NCI-H2107 (cell line): ENCODE measurements at regions not wholly inside any gene's neighbourhood (a gene's known extent, or its start where the extent isn't known, plus 50 kb on each side); places are given as distances from the start of the nearest gene placed in this dataset.
"Not testable (repeated sequence)": the region's sequence is repeated elsewhere in the genome, so short reads cannot be mapped to it uniquely, and the experiment has no call there.

Source experiments
- DNase-seq: peaks from one replicate; lab custom pipeline; 2025; lab: John Stamatoyannopoulos, UW

DNA sequence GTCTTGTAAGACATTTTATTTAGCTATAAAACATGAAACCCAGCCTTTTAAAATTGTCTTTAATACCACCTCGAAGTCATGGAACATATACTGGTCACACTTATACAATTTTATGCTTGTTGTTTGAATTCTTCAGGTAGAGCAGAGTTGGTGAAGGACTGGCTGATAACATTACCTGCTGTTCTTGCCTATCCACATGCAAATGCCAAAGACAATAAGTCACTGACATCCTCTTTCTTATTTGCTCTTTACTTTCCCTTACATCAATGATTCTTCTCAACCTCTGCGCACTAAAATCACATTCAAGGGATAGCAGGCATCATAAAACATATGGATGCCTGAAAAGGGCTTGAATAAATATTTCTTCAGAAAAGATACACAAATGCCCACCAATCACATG, 392.5 kb upstream of the ATP11B start:
- no peak for DNase-seq

DNA sequence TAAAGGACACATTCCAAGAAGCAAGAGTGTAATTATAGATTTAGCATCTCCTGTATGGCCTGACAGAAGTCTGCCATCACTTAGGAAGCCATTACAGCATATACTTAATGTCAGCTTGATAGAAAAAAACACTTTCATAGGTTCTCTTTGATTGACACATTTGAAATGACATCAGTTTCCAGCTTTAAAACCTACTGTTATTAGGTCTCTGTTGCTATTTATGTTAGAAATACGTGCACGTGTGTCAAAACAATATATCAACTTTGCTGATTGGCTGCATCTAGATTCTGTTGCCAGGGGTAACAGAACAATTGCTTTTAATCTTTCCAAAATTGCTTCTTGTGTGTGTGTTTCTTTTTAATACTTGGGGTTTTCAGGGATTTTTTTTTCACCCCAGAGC, 389.3 kb upstream of the ATP11B start:
- DNase-seq: no peak

- no peak for DNase-seq
Measured at GRCh38 chr3:182405759-182406158, 387.5 kb upstream of the ATP11B start.

DNA sequence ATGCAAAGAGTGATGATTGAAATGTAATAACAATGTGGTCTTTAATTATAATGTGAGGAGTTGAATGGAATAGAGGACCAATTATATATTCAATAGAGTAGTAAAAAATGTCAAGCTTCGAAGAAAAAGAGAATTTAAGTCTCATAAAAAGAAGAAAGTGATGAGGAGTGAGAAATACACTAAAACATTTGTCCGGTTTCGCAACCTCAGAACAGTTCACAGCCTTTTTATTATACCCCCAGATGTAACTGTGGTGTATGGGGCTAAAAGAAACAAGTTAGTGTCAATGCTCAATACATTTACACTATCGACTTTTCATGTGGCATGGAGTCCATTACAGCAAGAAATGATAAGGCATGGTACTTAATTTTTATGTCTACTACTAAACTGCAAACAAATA, 386.5 kb upstream of the ATP11B start:
- DNase-seq: no peak

DNA sequence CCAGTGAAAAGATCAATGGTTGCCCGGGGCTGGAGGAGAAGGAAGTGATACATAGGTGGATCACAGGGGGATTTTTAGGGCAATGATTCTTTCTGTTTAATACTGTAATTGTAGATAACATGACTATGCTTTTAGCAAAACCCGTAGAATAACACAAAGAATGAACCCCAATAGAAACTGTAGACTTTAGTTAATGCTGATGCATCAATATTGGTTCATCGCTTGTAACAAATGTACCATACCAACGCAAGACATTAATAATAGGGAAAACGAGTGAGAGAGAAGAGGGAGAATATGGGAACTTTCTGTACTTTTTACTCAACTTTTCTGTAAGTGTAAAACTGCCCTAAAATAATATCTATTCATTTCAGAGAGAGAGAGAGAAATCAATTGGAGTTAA, 383.3 kb upstream of the ATP11B start:
- DNase-seq: no peak

- DNase-seq: no peak
Measured at GRCh38 chr3:182412066-182412465, 381.2 kb upstream of the ATP11B start.

- DNase-seq: no peak
Measured at GRCh38 chr3:182413061-182413460, 380.2 kb upstream of the ATP11B start.

DNA sequence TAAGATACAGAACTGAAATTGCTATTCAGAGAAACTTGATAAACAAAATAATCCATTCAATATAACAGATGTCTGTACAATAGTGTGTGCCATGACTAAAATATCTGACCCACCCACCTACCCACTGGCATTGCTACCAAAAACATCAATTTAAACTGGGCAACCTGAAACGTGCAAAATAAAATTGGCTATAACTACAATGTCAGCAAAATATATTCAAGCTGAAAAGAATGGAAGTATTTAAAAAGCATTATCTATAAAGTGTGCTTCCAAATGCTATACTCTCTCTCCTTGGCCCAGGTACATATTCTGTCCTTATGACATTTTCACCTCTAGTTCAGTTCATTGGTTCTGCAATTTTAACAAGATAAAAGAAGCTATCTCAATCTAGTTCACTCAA, 379.6 kb upstream of the ATP11B start:
- no peak for DNase-seq

DNA sequence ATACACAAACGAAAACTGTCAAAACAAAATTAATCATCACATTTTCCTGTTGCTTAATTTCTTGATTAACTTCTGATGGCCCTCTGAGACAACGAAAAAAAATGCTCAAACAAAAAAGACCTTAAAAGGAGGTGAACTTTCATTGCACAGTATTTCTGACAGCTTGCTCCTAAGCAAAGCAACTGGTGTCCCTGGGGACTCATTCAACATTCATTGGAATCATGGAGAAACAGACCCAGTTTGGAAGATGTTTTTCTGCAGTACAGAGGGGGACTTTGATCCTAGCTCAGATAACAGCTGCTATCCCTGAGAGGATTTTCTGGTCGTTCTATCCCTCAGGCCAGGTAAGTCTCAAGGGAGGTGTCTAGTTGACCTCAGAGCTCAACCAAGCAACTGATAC, 378.7 kb upstream of the ATP11B start:
- DNase-seq: no peak

- no peak for DNase-seq
Measured at GRCh38 chr3:182420741-182421140, 372.6 kb upstream of the ATP11B start.

- no peak for DNase-seq
Measured at GRCh38 chr3:182424006-182424405, 369.3 kb upstream of the ATP11B start.

- not testable (repeated sequence) for DNase-seq
Measured at GRCh38 chr3:182425926-182426718, 367.2 kb upstream of the ATP11B start.

DNA sequence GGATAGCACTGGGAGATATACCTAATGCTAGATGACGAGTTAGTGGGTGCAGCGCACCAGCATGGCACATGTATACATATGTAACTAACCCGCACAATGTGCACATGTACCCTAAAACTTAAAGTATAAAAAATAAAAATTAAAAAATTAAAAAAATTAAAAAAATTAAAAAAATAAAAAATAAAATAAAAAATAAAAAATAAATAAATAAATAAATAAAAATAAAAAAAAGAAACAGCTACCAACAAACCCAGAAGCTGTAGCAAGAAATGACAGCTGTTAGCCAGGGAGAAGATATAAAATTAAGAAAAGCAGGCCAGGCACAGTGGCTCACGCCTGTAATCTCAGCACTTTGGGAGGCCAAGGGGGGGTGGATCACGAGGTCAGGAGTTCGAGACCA, 361.3 kb upstream of the ATP11B start:
- DNase-seq: not testable (repeated sequence)

DNA sequence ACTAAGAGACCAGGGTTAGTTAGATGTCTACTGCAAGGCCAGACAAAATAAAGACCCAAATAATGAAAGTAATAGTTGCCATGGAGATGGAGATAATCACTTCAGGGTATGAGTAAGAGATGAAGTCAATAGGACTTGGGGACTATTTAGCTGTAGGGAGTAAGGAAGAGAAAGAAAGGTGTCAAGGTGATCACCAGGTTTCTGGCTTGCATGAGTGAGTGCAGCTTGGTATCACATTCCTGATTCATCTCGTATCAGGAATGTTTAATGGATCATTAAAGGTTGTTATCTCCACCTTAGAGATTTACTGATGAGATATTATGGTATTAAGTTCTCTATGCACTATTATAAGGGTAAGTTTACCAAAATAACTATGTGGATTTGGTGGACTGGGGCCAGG, 357.4 kb upstream of the ATP11B start:
- no peak for DNase-seq

- DNase-seq: no peak
Measured at GRCh38 chr3:182436547-182436946, 356.8 kb upstream of the ATP11B start.

DNA sequence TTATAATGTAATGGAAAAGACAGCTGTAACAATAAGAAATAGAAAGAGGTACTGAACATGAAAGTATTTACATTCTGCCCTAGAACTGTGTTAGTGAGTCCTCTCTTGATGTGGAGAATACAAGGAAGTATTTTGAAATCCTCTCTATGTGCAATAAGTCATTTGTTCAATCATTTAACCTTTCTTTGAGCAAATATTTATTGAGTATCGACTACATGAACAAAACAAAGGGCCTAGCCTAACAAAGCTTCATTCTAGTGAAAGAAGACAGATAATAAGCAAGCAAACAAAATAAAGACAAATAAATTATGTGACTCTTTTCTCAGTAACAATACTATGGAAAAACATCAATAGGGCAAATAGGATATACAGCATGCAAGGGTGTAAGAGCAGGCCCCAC, 354.9 kb upstream of the ATP11B start:
- DNase-seq: no peak

DNA sequence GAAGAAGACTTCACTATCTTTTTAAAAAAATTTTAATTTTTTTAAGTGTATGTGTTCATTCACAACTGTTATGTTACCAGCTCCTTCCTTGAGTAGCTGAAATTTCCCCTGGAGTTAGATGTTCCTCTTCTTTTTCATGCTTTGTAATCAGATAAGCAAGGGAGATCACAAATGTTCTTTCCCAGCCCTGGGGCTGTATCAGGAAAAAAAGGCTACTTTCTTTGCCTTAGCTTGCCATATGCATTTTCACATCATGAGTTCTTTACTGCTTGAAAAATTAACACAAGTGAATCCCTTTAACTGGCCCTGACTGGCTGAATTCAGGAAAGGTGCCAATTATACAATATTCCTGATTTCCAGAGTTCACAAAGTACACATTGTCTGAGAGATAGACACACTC, 353.2 kb upstream of the ATP11B start:
- no peak for DNase-seq

- DNase-seq: no peak
Measured at GRCh38 chr3:182445576-182445975, 347.7 kb upstream of the ATP11B start.

- DNase-seq: no peak
Measured at GRCh38 chr3:182450942-182451787, 342.1 kb upstream of the ATP11B start.

DNA sequence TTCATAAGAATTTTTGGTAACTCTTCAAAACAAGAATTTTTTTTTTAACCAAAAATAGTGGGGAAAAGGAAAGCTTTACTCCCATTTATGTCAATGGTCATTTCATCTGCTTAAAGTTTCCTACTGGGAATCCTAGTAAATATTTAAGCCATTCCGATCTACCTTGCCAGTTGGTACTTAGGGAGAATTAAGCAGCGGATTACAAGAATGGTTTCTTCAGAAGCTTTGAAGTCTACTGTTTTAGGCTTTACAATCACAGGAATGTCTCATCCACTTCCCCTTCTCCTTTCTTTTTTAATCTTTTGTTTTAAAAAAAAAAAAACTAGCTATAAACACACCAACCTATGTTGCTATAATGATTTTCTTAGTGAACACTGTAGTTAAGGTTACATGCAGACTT, 341.4 kb upstream of the ATP11B start:
- no peak for DNase-seq

DNA sequence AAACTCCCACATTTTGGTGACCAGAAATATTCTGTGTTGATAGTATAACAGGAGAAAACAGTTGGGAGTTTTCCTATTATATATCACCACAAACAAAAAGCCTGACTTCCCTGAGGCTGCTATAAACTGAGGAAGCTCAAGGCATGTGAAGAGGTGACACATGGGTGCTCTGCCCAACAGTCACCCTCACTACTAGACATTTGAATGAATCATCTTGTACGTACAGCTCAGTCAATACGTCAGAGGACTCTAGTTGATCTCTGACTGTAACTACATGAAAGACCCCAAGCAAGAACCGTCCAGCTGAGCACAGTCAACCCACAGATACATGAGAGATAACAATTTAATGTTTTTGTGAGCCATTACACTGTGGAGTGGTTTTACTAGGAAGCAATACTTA, 338.3 kb upstream of the ATP11B start:
- DNase-seq: no peak

DNA sequence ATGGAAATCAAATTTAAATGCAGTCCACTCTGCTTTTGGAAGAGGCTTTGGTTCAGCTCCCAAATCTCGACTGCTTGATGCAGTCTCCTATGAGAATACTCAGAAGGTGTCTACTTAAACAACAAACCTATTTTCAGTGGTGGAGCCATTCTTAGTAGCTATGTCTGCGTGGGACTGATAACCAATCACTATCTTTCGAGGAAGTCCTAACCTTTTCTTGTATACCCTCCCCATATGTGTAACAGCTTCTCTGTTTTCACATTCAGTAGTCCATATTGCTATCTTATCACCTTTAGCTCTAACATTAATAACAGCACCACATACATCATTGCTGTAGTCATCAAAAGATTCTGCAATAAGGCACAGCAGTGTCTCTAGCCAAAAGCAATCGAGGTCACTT, 333.0 kb upstream of the ATP11B start:
- DNase-seq: no peak

- no peak for DNase-seq
Measured at GRCh38 chr3:182462152-182462551, 331.2 kb upstream of the ATP11B start.
